DMS53 (cell line): ENCODE measurements at regions not wholly inside any gene's neighbourhood (a gene's known extent, or its start where the extent isn't known, plus 50 kb on each side); places are given as distances from the start of the nearest gene placed in this dataset.
"Not testable (repeated sequence)": the region's sequence is repeated elsewhere in the genome, so short reads cannot be mapped to it uniquely, and the experiment has no call there.

Experiments
- DNase-seq: peaks from one replicate; lab custom pipeline; 2025; lab: John Stamatoyannopoulos, UW

GRCh38 chr9:93879662-93880407 lies 75.3 kb downstream of the BARX1 start:
- DNase-seq, result not testable (repeated sequence)

DNA sequence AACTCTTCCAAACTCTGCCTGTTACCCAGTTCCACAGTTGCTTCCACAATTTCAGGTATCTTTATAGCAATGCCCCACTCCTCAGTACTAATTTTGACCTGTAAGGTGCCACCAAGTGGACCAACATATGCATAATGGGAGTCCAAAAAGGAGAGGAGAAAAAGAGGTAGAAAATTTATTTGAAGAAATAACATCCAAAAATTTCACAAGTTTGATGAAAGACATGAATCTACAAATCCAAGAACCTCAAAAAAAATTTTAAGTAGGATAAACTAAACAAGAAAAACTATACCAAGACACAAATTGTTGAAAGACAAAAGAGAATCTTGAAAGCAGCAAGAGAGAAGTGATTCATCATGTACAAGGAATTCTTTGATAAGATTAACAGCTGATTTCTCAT lies 79.8 kb downstream of the BARX1 start:
- DNase-seq, result peak; percentile 3

- DNase-seq, result peak; percentile 12
Observed at GRCh38 chr9:93874242-93874641, 80.9 kb downstream of the BARX1 start.

- peak; percentile 23 for DNase-seq
Observed at GRCh38 chr9:93871286-93871685, 83.9 kb downstream of the BARX1 start.

- DNase-seq, result peak; percentile 9
Observed at GRCh38 chr9:93869863-93870262, 85.3 kb downstream of the BARX1 start.

DNA sequence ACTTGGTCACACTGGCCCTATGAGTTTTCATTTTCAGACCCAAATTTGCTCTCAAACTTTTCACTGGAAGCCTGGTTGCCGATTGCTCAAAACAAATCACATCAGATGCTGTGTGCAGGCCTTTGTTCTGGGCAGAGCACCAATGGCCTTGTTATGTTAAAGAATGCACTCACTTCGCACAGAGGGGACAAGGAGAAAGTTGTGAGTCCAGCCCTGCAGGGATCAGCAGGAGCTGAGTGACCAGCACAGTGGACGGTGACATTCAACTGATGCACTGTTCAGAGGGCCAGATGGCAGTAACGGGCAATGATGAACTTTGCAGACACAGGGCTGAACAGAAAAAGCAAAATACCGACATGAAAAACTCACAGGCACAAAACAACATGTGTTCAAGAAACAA lies 86.1 kb downstream of the BARX1 start:
- DNase-seq, result no peak

GRCh38 chr9:93865716-93866115 lies 89.4 kb downstream of the BARX1 start:
- no peak for DNase-seq

GRCh38 chr9:93865245-93865644 lies 89.9 kb downstream of the BARX1 start:
- DNase-seq, result no peak

GRCh38 chr9:93864840-93865239 lies 90.3 kb downstream of the BARX1 start:
- DNase-seq, result no peak

- DNase-seq, result no peak
Observed at GRCh38 chr9:93864032-93864431, 91.1 kb downstream of the BARX1 start.

DNA sequence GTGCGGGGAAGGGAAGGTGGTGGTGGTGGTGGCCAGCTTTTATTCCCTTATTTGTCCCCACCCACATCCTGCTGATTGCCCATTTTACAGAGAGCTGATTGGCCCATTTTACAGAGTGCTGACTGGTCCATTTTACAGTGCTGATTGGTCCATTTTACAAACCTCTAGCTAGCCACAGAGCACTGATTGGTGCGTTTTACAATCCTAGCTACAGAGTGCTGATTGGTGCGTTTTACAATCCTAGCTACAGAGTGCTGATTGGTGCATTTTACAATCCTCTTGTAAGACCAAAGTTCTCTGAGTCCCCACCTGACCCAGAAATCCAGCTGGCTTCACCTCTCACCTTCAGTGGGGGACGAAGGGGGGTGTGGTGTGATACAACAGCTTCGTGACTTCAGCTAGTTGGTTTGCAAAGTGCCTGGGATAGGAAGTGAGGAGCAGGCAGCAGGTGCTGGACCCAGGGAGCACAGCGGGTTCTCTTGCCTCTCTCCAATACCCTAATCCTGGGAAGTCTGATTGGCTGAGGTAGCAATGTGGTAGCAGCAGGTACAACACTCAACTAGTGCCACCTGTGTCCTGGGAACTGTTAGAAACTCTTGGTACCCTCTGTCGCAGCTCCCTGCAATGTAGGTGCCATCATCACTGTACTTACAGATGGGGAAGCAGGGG lies 92.1 kb downstream of the BARX1 start:
- DNase-seq, result no peak

DNA sequence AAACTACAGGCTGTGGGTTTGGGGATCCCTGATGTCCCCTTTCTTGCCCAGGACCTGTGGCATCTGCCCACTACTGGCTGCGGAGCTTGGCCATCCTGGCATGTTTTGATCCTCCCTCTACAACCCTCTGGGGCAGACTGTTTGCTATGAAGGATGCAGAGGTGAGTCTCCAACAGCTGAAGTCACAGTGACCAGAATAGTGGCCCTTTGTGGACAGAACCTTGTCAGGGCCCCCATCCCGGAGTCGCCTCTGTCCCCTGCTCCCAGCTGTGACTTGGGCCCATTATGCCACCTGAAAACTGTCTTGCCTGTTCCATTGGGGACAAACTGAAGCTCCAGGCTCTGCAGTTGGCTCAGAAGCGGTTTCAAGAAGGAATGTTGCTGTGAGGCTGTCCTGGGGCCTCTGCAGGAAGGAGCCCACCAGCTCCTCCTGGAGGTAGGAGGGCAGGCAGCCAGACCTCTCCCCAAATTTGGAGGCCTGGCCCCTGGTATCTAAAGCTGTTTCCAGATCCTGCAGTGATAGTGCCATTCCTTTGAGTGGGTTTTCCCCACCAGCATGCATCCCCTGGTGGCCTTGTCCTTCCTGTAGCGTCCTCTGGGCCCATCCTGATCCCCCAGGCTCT lies 93.3 kb downstream of the BARX1 start:
- DNase-seq, result no peak

DNA sequence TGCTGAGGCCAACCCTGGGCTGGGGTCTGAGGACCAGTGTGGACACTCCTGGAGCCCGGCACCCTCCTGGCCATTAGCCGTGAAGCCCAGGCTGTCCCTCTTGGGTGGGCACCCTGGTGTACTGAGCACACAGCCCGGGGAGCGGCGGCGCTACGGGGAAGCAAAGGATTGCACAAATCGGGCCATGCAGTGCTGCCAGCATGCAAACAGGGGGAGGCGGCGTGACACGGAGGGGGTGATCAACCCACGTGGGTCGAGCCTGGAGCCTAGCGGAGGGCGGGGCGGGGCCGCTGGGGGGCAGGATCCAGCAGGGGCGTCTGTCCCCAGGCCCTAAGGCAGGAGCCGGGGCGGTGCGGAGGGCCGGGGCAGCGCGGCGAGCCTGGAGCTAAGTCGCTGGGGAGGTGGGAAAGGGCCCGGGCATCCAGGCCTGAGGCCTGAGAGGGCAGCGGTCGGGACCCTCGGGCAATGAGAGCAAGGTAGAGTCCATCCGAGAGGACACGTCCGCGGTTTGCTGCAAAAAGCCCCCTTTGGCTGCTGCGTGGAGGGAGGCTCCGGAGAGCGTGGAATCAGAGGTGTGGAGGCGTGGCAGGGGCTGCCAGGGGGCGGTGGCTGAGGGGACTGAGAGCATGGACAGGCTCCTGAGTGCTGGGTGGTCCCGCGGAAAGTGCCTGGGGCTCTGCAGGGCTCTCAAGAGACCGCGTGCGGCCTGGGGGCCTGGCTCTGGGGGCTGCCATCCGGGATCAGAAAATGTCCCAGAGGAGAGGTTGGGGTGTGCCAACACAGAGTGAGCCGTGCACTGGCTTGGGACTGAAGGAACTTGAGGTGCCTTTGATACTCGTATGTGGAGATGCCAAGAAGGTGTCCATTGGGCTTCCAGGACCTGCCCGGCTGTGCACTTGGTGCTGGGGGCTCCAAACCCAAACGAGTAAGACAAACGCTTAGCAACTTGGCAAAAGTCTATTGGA lies 94.2 kb downstream of the BARX1 start:
- no peak for DNase-seq

DNA sequence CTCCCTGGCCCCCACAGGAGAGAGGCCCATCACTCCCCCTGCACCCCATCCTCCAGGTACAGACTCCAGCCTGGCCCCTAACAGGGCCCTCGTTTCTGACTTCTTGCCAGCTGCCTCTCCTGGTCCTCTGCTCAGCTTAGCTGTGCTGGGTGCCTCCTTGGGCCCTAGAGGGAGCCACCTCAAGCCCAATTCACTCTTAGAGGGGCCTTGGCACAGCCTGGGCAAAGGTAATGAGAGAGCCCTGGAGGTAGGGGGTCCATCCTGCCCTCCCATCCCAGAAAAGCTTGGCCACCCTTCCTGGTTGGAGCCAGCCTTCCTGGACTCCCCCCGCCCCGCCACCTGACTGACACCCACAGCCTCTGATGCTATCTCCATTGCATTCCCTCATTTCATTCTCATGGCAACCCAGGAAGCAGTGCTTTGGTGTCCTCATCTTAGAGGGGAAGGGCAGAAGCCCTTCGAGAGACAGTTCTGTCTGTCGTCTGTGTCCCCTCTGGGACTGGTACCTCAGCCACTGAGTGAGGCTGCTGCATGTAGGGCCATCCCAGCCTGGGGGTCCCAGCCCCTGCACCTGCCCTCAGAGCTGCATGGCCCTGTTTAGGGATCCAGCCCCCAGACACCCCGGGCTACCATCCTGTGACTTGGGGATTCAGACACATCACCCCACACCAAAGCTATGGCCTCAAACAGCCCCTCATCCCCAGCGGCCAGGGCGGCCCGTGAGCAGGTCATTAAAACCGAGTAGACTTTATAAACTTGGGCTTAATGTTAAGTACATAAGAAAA lies 95.5 kb downstream of the BARX1 start:
- DNase-seq, result no peak

GRCh38 chr9:93857528-93857927 lies 97.6 kb downstream of the BARX1 start:
- DNase-seq, result no peak

- DNase-seq, result no peak
Observed at GRCh38 chr9:93852728-93853127, 102.4 kb downstream of the BARX1 start.

GRCh38 chr9:93846349-93846748 lies 108.8 kb downstream of the BARX1 start:
- no peak for DNase-seq

GRCh38 chr9:93843396-93843795 lies 111.8 kb downstream of the BARX1 start:
- DNase-seq, result no peak

- DNase-seq, result no peak
Observed at GRCh38 chr9:93830606-93831005, 124.5 kb downstream of the BARX1 start.

- DNase-seq, result no peak
Observed at GRCh38 chr9:93830012-93830596, 125.1 kb downstream of the BARX1 start.
